ENCODE measurements at regions not wholly inside any gene's neighbourhood (a gene's known extent, or its start where the extent isn't known, plus 50 kb on each side); places are given as distances from the start of the nearest gene placed in this dataset.

DNA sequence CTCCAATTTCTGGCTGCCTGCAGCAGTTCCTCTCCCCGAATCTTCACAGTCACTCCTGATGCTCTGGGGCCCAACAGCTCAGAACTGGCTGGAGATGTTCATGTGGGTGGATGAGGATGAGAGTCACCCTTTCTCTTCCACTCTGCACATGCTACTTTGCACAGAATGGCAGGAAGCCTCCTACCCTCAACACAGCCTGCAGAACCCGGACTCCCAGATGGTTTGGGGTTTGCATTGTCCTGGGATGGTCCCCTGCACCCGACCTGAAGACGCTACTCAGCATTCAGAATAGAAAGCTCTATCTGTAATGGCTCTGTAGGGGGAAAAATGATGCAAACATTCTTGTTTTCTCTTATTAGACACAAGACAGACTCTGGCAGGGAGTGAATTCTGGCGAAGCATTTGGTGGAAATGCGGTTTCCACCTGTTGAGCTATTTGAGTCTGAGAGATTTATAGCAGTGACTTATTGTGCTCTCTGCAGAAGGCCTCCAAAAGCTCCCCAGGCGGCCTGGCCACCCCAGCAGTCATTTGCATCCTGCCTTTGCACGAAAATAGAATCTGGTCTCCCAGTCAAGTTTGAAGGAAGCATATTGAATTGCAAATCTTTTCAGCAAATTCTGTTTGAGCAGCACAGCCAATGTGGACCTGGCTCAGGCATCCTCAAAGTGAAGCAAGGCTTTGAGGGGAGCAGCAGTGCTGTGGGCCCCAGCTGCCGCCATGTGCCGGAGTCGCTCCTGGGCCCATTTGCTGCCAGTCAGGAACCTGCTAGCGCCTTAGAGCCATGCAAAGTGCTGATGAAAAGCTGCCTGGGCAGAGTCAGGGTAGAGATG is 309.3 kb downstream of the TCERG1L start:
- no peak overlapping the region for H3K27ac ChIP-seq (ENCODE audit: low read depth, low read length)
- peaks cover 3% of the 10 kb centered on the region; the same call in 1 of the 2 replicates for H3K9me3 ChIP-seq (ENCODE audit: control insufficient read depth, insufficient read depth, low read depth, low read length)
- no peaks in the 10 kb centered on the region for H3K27me3 ChIP-seq (ENCODE audit: control insufficient read depth, insufficient read depth, low read length)
- H3K36me3 ChIP-seq (ENCODE audit: control insufficient read depth, insufficient read depth, low read length) = no peaks in the 10 kb centered on the region
- peaks cover 32% of the 10 kb centered on the region for H3K4me1 ChIP-seq (ENCODE audit: control insufficient read depth, insufficient read depth, low read length)
- no peak overlapping the region for H3K4me3 ChIP-seq (ENCODE audit: low read depth, low read length)
- no peak overlapping the region for H3K9ac ChIP-seq (ENCODE audit: low read length)

DNA sequence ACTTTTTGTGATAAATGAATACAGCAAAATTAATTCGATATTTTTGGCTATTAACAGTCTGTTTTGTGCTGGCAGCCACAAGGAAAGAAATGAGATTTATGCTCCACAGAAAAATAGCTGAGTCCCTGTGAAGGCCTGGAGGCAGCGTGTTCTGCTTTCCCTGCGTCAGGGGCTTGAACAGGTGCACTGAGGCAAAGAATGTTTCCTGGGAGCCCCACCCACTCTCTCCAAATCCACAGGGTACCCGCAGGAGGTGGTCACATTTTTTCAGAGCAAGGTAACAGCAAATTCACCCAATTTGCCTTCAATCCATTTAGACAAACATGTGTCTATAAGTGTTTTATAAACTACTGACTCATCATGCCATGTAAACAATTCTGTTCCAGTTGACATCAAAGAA is 308.1 kb downstream of the TCERG1L start:
- peaks cover 3% of the 10 kb centered on the region; the same call in 1 of the 2 replicates for H3K9me3 ChIP-seq (ENCODE audit: control insufficient read depth, insufficient read depth, low read depth, low read length)
- no peaks in the 10 kb centered on the region for H3K36me3 ChIP-seq (ENCODE audit: control insufficient read depth, insufficient read depth, low read length)
- peaks cover 32% of the 10 kb centered on the region for H3K4me1 ChIP-seq (ENCODE audit: control insufficient read depth, insufficient read depth, low read length)
- H3K27ac ChIP-seq (ENCODE audit: low read depth, low read length) = no peak overlapping the region
- H3K9ac ChIP-seq (ENCODE audit: low read length) = no peak overlapping the region
- H3K4me3 ChIP-seq (ENCODE audit: low read depth, low read length) = no peak overlapping the region
- no peaks in the 10 kb centered on the region for H3K27me3 ChIP-seq (ENCODE audit: control insufficient read depth, insufficient read depth, low read length)

DNA sequence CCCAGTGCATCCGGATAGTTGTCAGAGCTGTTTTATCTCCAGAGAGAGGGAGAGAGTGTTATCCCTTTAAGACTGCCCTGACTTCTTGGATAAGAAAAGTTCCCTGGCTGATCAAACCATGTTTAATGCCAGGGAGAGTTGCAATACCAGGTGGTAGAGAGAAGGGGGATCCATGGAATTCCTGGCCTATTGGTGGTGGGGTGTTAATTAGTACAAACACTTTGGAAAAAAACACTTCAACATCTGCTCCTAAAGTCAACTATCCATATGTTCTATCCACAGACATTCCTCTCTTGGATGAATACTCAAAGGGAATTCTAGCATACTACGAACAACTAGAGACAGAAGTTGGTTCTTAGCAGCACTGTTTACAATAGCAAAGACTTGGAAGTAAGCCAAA is 307.2 kb downstream of the TCERG1L start:
- no peaks in the 10 kb centered on the region for H3K36me3 ChIP-seq (ENCODE audit: control insufficient read depth, insufficient read depth, low read length)
- no peak overlapping the region for H3K27ac ChIP-seq (ENCODE audit: low read depth, low read length)
- peaks cover 32% of the 10 kb centered on the region for H3K4me1 ChIP-seq (ENCODE audit: control insufficient read depth, insufficient read depth, low read length)
- H3K9ac ChIP-seq (ENCODE audit: low read length) = no peak overlapping the region
- no peak overlapping the region for H3K4me3 ChIP-seq (ENCODE audit: low read depth, low read length)
- peaks cover 3% of the 10 kb centered on the region; the same call in 1 of the 2 replicates for H3K9me3 ChIP-seq (ENCODE audit: control insufficient read depth, insufficient read depth, low read depth, low read length)
- no peaks in the 10 kb centered on the region for H3K27me3 ChIP-seq (ENCODE audit: control insufficient read depth, insufficient read depth, low read length)

DNA sequence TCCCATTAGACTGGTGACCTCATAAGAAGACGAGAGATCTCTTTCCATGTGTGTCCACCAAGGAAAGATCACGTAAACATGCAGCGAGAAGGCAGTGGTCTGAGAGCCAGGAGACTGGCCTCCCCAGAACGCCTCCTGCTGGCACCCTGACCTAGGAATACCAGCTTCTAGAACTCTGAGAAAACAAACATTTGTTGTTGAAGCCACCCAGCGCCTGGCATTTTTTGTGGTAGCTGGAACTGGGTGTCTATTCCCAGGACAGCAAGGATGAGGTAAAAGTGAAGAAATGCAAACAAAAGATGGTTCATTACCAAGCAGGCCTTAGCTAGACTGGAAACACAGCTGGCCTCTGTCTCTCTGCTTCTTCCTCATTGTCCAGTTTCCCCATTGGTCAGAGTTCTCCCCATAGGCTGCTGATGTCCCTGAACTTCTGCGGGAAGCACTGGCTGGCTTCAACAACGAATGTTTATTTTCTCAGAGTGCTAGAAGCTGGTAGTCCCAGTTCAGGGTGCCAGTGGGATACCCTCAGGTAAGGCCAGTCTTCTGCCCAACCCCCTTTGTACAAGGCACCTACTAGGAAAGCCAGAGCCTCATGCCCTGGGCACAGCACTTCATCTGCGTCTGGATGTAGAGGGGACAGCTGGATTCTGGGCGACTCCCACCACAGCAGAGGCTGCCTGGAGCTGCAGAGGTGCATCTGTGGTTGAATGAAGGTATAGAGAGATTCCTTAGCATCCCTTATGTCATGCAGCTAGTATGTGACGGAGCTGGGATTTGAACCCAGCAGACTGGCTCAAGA is 304.9 kb downstream of the TCERG1L start:
- Histone ChIP-seq H3K4me1 (ENCODE audit: control insufficient read depth, insufficient read depth, low read length) (peaks cover 24% of the 10 kb centered on the region), H3K9me3 (ENCODE audit: control insufficient read depth, insufficient read depth, low read depth, low read length) (peaks cover 3% of the 10 kb centered on the region; the same call in 1 of the 2 replicates), H3K9ac (ENCODE audit: low read length) (no peak overlapping the region), H3K27me3 (ENCODE audit: control insufficient read depth, insufficient read depth, low read length) (no peaks in the 10 kb centered on the region), H3K4me3 (ENCODE audit: low read depth, low read length) (no peak overlapping the region), H3K36me3 (ENCODE audit: control insufficient read depth, insufficient read depth, low read length) (no peaks in the 10 kb centered on the region), H3K27ac (ENCODE audit: low read depth, low read length) (no peak overlapping the region)

DNA sequence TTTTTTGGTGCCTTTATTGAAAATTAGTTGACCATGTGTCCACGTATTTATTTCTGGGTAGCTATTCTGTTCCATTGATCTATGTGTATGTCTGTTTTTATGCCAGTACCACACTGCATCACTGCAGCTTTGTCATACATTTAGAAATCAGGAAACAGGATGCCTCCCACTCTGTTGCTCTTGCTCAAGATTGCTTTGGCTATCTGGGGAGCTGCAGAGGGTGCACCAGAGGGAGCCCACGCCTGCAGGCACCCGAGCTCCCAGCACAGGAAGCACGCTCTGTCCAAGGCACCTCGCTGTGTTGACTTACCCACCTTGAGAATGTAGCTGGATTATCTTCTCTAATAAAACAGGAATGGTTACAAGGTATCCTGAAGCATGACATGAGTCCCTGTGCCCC is 301.7 kb downstream of the TCERG1L start:
- H3K36me3 ChIP-seq (ENCODE audit: control insufficient read depth, insufficient read depth, low read length) = no peaks in the 10 kb centered on the region
- no peak overlapping the region for H3K27ac ChIP-seq (ENCODE audit: low read depth, low read length)
- peaks cover 3% of the 10 kb centered on the region; the same call in 1 of the 2 replicates for H3K9me3 ChIP-seq (ENCODE audit: control insufficient read depth, insufficient read depth, low read depth, low read length)
- no peaks in the 10 kb centered on the region for H3K4me1 ChIP-seq (ENCODE audit: control insufficient read depth, insufficient read depth, low read length)
- H3K4me3 ChIP-seq (ENCODE audit: low read depth, low read length) = no peak overlapping the region
- H3K27me3 ChIP-seq (ENCODE audit: control insufficient read depth, insufficient read depth, low read length) = no peaks in the 10 kb centered on the region
- no peak overlapping the region for H3K9ac ChIP-seq (ENCODE audit: low read length)

DNA sequence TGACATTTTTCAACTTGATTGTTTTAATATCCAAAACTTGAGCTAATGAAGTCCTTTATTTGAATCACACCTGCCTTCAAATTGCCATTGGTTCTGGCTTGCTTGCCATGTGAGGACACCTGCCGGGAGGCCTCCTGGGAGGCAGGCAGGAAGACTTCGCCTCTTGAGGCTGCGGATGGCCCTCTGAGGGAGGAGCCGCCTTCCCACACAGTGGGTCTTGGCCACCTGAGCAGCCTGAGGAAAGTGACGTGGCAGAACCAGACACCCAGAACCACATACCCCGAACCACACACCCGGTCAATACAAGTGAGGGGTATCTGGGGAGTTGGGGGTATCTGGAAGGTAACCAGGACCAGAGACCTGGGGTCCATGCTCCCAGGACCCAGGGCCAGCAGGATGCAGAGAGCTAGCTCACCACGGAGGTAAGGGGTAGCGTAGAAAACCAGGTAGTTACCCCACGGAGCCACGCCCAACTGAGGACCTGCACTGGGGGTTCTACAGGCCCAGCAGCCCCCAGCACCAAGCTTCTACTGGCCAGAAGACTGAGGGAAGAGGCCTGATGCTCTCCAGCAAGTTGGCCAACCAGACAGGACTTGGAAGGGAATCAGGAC is 300.5 kb downstream of the TCERG1L start:
- H3K27ac ChIP-seq (ENCODE audit: low read depth, low read length) = no peak overlapping the region

DNA sequence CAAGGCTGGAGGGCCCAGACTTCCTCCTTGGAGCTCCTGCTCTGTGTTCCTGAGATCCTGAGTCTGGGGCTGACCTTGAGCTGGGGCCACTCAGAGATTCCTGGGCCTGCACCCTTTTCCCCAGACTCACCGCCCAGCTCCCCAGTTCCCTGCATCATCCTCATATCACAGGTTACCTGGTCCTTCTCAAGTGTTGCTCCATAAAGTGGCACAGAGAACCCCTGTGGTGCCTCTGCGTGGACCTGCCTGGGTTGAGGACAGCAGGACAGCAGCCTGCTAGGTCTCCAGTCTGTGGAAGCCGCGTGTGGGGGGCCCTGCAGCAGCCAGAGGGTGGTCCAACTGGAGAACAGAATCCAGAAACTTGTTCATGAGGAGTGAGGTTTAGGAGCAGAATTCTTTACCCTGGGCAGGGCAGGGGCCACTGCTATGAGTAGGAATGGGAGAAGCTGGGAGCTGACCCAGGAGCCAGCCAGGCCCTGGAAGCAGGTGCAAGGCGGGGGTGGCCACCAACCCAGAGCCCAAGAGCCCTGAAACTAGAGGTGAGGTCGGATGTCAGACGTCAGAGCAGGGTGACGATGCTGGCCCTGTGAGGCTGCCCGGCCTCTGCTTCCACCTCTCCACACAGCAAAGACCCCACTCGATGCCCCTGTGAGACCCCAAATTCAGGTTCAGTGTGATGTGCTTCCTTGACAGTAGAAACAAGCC is 299.4 kb downstream of the TCERG1L start:
- Histone ChIP-seq H3K27ac (ENCODE audit: low read depth, low read length) (no peak overlapping the region), H3K36me3 (ENCODE audit: control insufficient read depth, insufficient read depth, low read length) (no peaks in the 10 kb centered on the region), H3K4me3 (ENCODE audit: low read depth, low read length) (no peak overlapping the region), H3K4me1 (ENCODE audit: control insufficient read depth, insufficient read depth, low read length) (no peaks in the 10 kb centered on the region), H3K27me3 (ENCODE audit: control insufficient read depth, insufficient read depth, low read length) (no peaks in the 10 kb centered on the region), H3K9ac (ENCODE audit: low read length) (no peak overlapping the region), H3K9me3 (ENCODE audit: control insufficient read depth, insufficient read depth, low read depth, low read length) (no peaks in the 10 kb centered on the region)

More for the DNA sequence above, 300.5 kb downstream of the TCERG1L start:
- no peak overlapping the region for H3K4me3 ChIP-seq (ENCODE audit: low read depth, low read length)
- no peaks in the 10 kb centered on the region for H3K27me3 ChIP-seq (ENCODE audit: control insufficient read depth, insufficient read depth, low read length)
- H3K36me3 ChIP-seq (ENCODE audit: control insufficient read depth, insufficient read depth, low read length) = no peaks in the 10 kb centered on the region
- H3K4me1 ChIP-seq (ENCODE audit: control insufficient read depth, insufficient read depth, low read length) = no peaks in the 10 kb centered on the region
- peaks cover 3% of the 10 kb centered on the region; the same call in 1 of the 2 replicates for H3K9me3 ChIP-seq (ENCODE audit: control insufficient read depth, insufficient read depth, low read depth, low read length)
- H3K9ac ChIP-seq (ENCODE audit: low read length) = no peak overlapping the region

DNA sequence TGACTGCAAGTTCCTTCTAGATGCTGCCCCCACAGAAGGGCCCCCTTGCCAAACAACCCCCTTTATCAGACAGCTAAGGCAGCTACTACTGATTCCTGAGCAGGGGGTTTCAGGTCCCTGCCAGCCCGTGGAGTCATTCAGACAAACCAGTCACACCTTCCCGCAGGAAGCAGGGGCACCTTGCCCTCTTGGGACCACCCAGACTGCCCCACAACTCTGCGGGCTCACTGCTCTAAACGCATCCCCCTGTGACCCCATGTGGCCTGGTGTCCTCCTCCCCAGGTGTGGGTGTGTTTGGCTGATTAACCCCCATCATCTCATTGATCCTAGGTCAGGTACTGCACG is 298.9 kb downstream of the TCERG1L start:
- Histone ChIP-seq H3K36me3 (ENCODE audit: control insufficient read depth, insufficient read depth, low read length) (no peaks in the 10 kb centered on the region), H3K9ac (ENCODE audit: low read length) (no peak overlapping the region), H3K4me3 (ENCODE audit: low read depth, low read length) (no peak overlapping the region), H3K4me1 (ENCODE audit: control insufficient read depth, insufficient read depth, low read length) (no peaks in the 10 kb centered on the region), H3K27ac (ENCODE audit: low read depth, low read length) (no peak overlapping the region), H3K9me3 (ENCODE audit: control insufficient read depth, insufficient read depth, low read depth, low read length) (no peaks in the 10 kb centered on the region), H3K27me3 (ENCODE audit: control insufficient read depth, insufficient read depth, low read length) (no peaks in the 10 kb centered on the region)

DNA sequence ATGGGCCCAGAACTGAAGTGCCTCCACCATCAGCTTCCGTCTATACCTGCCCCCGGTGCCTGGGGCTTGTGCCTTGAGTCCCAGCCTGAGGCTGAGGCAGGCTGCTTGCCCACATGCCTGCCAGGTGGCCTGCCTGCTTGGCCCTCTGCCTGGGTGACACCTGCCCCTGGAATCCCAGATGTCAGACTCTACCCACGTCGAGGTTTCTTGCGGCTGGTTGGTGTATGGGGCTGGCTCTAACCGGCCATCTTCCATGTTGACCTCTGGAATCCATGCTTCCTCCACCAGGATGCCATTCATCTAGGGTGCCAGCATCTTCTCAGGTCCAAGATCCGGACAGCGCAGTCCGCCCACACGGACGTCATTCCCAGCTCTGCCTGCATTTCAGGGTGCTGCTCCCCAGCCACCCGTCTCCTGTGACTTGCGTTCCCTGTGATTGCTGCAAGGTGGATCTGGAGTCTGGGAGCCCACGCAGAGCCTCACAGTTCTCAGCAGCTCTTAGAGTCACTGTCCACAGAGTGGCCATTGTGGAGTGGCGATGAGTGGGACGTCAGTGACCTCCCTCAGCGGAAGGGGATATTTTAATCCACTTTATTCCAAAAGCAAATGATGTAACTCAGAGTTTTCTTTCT is 298.1 kb downstream of the TCERG1L start:
- no peaks in the 10 kb centered on the region for H3K9me3 ChIP-seq (ENCODE audit: control insufficient read depth, insufficient read depth, low read depth, low read length)
- H3K36me3 ChIP-seq (ENCODE audit: control insufficient read depth, insufficient read depth, low read length) = no peaks in the 10 kb centered on the region
- no peaks in the 10 kb centered on the region for H3K27me3 ChIP-seq (ENCODE audit: control insufficient read depth, insufficient read depth, low read length)
- H3K4me1 ChIP-seq (ENCODE audit: control insufficient read depth, insufficient read depth, low read length) = no peaks in the 10 kb centered on the region
- H3K4me3 ChIP-seq (ENCODE audit: low read depth, low read length) = no peak overlapping the region
- no peak overlapping the region for H3K9ac ChIP-seq (ENCODE audit: low read length)
- no peak overlapping the region for H3K27ac ChIP-seq (ENCODE audit: low read depth, low read length)

DNA sequence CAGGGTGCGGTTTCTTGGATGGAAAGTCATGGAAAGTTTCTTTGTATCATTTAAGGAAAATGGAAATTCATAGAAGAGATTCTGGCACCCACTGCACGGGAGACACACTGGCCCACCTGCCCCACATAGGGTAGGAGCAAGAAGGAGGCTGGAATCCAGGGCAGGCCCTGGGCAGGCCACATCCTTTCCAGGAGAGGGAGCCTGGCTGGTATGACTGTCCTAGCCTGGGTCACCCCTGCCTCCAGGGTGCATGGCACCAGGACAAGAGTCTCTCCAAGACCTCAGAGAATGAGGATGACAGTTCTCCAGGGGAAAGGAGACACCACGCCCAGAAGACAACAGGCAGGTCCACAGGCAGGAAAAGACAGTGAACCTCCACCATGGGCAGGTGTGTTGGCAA is 297.2 kb downstream of the TCERG1L start:
- Histone ChIP-seq H3K4me3 (ENCODE audit: low read depth, low read length) (no peak overlapping the region), H3K4me1 (ENCODE audit: control insufficient read depth, insufficient read depth, low read length) (no peaks in the 10 kb centered on the region; the same call in 1 of the 2 replicates)

More for the DNA sequence above, 297.2 kb downstream of the TCERG1L start:
- Histone ChIP-seq H3K36me3 (ENCODE audit: control insufficient read depth, insufficient read depth, low read length) (no peaks in the 10 kb centered on the region), H3K27ac (ENCODE audit: low read depth, low read length) (no peak overlapping the region), H3K27me3 (ENCODE audit: control insufficient read depth, insufficient read depth, low read length) (no peaks in the 10 kb centered on the region), H3K9me3 (ENCODE audit: control insufficient read depth, insufficient read depth, low read depth, low read length) (no peaks in the 10 kb centered on the region), H3K9ac (ENCODE audit: low read length) (no peak overlapping the region)
